ENCODE measurements at regions not wholly inside any gene's neighbourhood (a gene's known extent, or its start where the extent isn't known, plus 50 kb on each side); places are given as distances from the start of the nearest gene placed in this dataset.

DNA sequence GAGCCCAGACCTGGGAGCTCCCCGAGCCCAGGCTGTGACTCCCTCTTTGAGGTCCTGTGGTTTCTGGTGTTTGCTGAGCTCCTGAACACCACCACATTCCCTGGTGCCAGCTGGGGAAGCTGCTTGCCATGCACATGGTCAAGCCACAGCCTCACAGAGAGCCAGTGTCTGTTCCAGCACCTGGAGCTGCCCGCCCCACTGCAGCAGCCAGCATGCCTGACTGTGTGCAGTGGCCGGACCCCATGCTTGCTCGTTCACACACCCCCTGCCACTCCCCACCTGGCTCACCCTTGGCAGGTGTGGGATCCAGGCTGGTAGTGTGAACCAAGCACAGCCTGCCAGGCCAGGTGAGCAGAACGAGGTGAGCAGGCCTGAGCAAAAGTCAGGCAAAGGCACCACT is 95.6 kb upstream of the FAM9C start:
- no peak for DNase-seq

DNA sequence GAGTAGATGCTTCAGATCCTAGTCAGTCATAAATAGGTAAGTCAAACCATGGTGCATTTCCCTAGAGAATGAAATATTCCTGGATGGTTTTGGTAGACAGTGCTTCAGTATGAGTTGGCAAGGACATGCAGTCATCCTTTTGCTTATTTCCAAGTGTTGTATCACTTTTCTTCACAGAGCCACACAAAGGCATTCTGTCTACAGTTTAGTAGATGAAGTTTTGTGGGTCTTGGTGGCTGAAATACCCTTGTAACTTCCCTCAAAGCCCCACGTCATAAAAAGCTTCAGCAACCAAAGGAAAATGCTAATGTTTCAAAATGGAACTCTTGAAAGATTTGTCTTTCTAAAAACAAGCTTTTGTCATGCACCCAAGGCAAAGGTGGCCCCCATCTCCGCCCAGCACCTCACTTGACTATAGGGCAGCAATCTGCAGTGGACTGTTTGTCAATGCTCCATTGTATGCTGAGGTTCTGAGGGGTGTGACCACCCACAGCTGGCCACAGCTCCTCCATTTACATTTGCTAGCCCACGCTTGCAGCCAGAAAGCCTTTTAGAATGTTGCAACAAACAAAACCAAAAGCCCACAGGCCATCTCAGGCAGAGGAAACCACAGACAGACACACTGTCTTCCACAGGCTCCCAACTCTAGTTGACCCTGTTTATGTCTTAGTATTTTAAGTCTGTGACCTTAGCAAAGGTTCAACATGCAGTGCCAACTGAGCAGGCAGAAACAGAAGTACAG is 87.1 kb upstream of the FAM9C start:
- no peak for DNase-seq

DNA sequence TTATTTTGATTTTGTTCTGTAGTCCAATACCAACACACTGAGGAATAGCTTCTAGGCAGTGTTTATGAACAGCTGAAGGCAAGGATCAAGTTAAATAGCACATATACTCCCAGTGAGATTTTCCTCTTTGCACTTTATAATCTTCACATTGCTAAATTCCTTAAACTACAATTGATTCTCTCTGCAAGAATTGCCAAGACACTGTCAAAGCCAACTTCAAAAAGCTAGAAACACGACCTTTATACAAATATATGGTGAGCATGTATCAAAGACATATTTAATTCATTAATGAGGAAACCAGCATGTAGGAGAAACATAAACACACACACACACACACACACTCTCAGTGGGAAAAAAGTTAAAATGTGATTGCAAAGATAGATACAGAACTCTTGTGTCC is 86.4 kb upstream of the FAM9C start:
- DNase-seq: no peak

DNA sequence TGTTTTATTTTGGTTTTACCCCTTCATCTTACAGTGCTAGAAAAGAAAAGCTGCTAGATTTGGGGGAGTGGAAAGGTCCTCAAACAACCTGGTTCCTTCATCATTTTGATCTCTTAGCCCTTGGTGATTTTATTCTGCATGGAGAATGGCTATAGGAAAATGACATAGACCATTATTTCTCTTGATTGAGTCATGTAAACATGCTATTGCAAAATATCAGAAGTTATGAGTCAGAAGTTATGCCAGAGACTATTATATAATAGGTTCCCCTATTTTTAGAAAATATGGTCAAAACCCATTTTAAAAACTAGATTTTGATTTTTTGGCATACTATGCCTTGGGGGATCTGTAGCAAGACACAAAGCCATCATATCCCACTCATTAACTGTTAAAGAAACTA is 83.7 kb upstream of the FAM9C start:
- DNase-seq: no peak

DNA sequence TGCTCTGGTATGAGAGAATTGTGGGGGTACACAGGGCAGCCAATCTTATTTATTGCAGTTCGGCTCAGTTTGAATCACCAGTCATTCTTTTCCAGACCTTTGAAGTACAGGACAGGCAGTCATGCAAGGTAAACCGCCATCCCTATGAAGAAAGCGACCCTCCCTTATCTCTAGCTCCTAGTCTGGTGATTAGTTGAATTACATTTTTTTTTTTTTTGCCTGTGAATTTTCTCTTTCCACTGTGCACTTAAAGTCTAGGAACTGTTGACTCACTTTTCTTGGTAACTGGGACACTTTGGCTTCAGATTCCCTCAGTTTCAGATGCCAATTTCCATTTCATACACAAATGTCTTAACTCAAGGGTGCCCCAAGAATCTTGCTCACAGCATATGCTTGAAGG is 82.4 kb upstream of the FAM9C start:
- DNase-seq: no peak

DNA sequence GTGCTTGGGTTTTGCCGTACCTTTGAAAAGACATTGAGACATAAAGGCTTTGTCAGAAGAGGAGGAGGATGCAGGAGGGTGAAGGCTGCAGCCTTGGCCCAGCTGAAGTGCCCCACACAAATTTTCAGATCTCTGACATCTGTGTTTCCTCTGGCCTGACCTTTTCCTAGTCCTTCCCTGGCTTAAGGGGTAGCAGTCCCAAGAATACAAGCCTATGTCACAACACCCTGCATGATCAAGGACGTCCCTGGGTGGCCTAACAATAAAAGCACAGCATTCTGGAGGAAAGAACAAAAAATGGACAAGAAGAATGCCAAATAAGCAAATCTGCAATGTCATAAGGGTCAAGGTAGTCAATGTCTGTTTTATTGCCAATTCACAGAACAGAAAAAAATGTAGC is 80.8 kb upstream of the FAM9C start:
- no peak for DNase-seq

DNA sequence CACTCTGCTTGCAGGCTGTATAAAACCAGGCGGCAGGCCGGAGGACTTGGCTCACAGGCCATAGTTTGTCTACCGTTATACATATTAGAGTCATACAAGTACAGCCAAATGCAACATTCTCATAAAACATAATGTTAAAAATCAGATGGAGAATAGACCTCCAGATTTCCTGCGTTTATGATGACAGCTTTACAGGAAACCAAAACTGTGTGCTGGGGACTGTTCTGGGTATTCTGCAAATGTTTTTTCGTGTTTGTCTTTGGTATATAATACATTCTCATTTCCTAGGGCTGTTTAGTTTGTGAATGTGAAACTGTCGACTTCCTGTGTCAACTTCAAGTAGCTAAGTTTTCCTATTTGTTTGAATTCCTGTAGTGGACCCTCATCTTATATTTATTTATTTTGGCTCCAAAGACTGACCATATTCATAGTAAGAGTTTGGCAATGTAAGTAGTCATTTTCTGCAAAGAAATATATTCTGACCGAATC is 79.5 kb upstream of the FAM9C start:
- no peak for DNase-seq

DNA sequence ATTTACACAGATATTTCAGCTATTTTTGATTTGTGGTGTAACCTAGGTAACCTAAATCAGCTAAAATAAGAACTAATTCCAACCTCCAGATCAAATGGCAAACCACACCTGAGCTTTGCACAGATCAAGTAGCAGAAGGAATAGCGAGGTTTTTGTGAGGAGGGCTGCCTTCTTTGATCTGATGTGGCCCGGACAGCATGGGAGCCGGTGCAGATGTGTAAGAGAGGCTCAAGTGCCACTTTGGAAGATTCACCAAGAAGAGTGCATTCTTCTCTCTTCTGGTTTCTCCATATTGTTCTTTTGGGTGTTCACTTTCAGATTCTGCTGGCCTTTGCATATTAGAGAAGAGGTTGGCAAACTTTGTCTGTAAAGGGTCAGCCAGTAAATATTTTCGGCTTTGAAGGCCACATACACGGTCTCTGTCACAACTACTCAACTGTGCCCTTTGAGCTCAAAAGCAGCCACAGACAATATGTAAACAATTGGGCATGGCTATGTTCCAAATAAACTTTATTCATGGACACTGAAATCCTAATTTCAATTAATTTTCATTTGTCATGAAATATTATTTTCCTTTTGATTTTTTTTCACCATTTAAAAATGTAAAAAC is 78.9 kb upstream of the FAM9C start:
- DNase-seq: no peak

DNA sequence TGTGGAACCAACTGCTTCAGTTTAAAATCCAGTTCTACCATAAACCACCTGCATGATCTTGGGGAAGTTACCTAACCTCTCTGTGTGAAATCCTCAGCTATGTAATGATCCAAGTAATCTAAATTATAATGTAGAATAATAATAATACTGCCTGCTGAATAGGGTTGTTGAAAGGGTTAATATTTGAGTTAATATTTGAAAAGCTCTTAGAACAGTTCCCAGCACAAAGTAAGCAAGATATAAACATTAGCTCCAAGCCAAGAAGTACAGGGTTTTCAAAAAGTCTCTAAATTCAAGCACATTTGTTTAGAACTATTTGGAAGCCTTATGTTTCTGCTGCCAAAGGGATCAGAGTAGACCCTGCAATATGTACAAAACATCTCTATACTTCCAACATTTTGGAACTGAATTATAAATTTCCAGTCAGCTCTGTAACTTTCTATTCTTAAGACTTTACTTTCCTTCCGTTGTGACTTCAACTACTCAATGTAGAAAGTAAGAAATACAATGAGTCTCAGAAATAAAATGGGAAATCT is 76.7 kb upstream of the FAM9C start:
- no peak for DNase-seq

DNA sequence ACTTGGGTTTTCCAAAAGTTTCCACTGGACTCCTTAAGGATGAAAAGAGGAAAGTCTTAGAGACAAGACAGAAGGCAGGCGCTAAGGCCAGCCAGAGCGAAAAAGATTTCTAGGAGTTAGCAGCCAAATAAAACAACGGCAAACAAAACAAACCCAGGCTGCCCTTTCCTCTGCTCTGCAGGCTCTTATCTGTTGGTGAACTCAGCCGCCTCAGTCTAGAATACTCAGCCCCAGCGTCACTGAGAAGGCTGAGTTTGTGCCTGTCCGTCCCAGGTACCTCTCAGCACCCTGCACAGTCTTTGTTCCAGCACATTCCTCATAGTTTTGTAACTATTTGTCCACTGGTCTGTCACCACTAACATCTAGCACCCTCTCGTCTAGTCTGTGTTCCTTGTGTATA is 75.6 kb upstream of the FAM9C start:
- DNase-seq: no peak

DNA sequence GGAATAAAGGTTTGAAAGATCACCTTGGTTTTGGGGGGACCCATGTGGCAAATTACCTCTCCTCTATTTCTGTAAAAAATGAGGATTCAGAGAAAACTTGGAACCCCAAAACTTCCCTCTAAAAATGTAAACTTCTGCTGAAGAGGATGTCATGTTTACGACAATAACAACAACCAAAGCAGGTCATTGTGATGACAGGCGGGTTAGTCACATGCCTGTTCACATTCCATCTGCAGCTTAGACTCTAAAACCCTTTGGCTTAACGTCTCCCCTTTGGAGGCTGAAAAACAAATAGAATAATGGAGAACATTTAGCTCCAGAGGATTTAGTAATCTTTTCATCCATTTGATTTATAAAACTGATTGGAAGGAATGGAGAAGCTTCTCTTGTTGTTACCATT is 75.0 kb upstream of the FAM9C start:
- no peak for DNase-seq

DNA sequence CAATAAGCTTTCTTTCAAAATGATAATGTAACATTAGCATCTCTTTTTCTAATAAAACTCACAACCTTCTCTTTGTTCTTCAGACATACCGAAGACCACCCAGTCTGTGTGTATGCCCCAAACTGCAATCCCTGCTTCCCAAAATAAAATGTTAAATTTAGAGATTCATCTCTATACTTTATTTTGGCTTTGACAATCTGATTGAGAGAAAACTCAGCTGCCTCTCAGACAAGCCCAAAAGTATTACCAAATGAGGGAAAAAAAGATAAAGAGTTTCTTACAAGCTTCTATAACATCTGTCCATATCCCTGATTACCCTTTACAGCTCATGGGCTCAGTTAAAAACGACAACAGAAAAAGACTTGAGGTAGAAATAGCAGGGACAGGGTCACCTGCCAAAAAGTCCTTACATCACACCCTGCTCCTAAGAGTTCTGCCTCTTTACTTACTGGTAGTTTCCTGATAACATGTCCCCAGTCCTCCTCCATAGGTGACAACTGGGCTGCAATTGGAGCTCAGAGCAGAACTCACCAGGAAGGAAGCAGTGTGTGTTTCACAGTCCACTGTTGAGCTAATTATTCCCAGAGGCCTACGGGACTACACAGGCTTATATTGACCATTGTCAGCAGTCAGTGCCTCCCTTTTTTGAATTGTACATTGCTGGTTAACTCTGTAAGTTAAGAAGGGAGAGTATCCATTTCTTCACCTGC is 70.9 kb upstream of the FAM9C start:
- no peak for DNase-seq

DNA sequence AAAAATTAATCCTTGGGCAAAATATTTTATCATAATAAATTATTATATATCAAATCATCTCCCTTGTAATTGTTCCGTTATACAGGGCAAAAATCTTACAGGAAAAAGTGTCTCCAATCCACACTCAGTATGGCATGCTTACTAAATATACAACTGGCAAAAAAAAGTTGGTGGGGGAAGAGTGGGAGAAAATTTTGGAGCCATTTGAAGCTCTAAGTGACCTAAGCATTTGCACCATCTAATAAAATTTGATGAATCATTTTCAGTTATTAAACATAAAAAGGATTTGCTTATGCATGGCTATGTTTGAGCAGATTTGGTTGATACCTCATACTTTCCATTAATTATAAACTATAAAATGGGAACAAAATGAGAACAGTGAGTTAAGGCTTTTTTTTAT is 68.1 kb upstream of the FAM9C start:
- no peak for DNase-seq

DNA sequence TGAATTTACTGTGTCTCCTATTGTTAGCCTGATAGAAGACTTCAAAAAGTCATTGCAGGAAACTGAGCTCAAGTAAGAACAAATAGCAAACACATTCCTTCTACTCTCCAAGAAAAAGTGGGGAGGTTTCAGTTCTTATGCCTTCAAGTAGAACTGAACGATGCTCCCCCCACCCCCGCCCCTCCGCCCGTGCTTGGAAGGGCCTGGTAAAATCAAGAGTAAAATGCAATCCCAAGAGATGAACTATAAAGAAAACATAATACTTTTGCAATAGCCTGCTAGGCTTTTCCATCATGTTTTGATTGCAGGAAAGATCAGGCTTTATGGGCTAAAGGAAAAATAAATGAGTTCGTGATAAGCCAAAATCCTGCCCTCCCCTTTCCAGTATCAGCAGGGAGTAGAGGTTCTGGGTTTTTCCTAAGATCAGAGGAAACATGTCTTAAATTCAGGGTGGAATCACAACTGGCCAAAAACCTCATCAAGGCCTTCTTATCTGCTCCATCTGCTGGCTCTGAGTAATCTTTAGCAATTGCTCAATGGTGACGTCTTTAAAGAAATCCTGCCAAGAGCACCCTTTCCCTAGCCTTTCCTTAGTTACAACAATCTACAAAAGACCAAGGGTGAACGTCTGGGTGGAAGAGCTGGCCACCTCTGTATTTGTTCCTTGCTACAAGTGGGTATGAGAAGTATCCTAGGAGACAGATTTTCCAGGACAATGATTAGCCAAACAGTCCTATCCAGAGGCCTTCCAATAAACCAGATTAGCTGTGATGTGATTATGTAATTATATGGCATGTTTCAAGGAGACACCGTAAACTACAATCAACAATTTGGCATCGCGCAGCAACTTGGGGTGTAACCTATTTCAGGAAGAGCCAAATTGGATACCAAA is 66.3 kb upstream of the FAM9C start:
- DNase-seq: no peak

DNA sequence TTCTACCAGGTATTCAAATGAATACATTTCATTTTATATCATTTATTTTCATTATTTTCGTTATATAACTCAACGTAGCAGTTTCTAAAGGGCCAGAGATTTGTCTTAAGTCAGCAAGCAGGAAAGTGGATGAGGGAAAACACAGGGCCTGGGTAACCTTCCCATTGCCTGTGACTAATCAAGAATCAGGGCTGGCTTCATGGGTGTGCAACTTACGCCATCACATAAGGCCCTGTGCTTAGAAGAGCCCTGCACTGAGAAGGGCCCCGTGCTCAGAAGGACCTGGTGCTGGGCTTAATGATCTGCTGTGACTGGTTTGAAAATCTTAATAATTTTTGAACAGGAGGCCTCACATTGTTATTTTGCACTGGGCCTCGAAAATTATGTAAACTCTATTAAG is 65.4 kb upstream of the FAM9C start:
- DNase-seq: no peak

DNA sequence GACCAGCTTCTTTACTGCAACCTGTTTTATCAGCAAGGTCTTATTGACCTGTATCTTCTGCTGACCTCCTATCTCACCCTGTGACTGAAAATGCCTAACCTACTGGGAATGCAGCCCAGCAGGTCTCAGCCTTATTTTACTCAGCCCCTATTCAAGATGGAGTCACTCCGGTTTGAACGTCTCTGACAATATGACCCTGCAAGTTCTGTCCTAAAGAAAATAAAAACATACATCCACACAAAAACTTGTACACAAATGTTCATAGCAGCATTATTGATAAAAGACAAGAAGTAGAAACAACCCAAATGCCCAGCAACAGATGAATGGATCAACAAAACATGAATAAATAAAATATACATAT is 59.5 kb upstream of the FAM9C start:
- no peak for DNase-seq

DNA sequence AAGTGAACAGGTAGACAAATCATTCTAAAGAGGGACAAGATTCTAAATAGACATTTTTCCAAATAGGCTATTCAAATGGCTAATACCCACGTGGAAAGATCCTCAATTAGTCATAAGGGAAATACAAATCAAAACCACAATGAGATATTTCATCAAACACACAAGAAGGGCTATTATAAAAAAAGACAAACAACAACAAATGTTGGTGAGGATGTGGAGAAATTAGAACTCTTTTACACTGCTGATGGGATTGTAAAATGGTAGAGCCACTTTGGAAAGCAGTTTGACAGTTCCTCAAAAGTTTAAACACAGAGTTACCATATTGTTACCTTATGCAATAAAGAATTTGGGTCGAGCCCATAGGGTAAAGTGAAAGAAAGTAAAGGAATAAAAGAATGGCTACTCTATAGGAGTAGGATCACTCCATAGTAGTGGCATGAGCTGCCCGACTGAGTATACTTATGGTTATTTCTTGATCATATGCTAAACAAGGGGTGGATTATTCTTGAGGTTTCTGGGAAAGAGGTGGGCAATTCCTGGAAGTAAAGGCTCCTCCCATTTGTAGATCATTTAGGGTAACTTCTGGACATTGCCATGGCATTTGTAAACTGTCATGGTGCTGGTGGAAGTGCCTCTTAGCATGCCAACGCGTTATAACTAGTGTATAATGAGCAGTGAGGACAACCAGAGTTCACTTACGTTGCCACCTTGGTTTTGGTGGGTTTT is 58.9 kb upstream of the FAM9C start:
- DNase-seq: no peak

DNA sequence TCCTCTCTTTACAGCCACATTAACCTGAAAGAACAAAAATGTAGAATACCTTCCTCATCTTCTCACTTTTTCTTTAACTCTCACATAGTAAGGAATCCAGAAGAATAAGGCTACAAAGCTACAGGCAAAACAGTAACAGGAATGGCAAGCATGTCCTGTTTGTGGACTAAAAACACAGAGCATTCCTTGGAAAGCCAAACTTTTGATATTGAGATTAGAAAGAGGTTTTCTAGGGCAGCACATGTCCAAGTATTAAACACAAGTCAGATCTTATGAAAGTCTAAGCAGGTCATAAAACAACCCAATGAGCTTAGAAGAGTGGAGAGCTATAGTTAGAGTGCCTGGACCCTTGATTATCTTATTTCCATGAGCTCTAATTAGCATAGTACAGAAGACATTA is 58.2 kb upstream of the FAM9C start:
- DNase-seq: no peak

DNA sequence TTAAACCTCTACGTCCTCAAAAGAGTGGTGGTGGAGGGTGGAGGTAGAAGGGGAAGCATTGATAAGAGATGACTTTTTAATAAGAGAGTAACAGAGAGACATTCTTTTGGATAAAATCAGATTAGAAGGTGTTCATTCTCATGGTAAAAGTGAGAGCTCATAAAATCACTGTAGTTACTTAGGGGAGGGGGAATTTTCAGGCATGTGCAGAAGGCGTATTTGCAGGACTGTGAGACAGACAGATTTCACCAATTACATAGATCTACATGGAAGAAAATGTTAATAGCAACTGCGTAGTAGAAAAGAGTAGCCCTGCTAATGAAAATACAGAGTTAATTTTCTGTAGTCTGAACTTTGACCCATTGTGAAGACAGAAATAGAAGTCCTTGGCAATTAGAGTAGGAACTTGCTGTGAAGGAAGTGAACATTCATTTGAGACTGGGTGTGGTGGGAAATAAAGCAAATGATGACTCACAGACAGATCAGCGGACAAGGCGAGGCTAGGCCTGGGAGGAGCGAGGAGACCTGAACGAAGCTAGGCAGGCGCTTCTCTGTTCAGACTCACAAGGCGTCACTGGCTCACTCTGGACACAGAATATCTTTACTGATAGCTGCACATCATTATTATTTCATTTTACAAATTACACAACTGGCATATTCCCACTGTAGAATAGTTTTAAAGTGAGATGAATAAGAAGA is 57.2 kb upstream of the FAM9C start:
- DNase-seq: peak; percentile 32

DNA sequence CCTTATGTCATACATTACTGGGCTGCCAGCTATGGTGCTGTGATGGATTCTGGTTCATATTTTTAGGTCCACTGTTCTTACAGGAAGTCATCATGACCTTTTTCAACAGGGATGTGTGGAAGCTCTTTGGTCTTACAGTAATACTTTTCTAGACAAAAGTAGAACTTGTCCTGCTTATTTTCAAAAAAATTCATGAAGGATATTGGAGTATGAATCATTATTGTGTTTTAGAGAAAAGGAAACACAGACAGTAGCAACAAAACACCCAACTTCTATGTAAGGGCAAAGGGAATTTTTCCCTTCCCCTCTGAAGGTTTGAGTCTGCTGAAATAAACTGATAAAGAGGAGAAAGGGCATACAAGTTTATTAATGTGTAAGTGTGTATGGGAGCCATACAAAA is 54.7 kb upstream of the FAM9C start:
- DNase-seq: no peak

DNA sequence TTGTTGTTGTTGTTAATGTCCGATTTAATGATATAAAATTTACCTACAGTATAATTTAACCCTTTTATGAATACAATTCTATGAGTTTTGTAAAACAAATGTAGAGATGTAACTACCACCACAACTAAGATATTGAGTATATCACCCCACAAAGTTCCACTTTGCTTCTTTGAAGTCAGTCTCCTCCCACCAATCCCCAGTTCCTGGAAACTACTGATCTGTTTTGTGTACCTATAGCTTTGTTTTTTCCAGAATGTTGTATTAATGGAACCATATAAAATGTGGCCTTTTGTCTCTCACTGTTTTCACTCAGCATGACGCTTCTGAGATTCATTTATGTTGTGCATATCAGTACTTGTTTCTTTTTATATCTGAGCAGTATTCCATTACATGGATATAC is 52.3 kb upstream of the FAM9C start:
- DNase-seq: no peak

All from stimulated activated naive CD4-positive, alpha-beta T cell treated with Interleukin-2 at 50 U/mL for 16 hours (primary cell).